Activated B cell treated with CpG ODN at 0.5 μM for 24 hours (primary cell): ENCODE measurements at regions not wholly inside any gene's neighbourhood (a gene's known extent, or its start where the extent isn't known, plus 50 kb on each side); places are given as distances from the start of the nearest gene placed in this dataset.

Experiments used
- ATAC-seq: fragments of 200-7000 bp; cut with Tn5 transposase; one replicate; pipeline ENCODE4 v1.10.0; 2021; ENCODE audit warnings: low read depth, mild to moderate bottlenecking, moderate library complexity
- CTCF ChIA-PET: fragments of 350-600 bp; sonication (Branson Sonifier 250); formaldehyde crosslinking; loops from one replicate; lab custom pipeline; 2021; ENCODE audit warnings: antibody characterized with exemption; lab: Charles Lee
- POLR2A ChIA-PET: fragments of 350-600 bp; sonication (Branson Sonifier 250); formaldehyde crosslinking; loops from one replicate; lab custom pipeline; 2021; ENCODE audit warnings: antibody characterized with exemption; lab: Charles Lee
- DNase-seq: peaks from one replicate; pipeline ENCODE4 v3.0.0; 2022
- H3K27ac Mint-ChIP-seq: one replicate; pipeline ENCODE4 v1.8.0; 2020; ENCODE audit warnings: mixed read lengths
- H3K27me3 Mint-ChIP-seq: one replicate; pipeline ENCODE4 v1.8.0; 2021; ENCODE audit warnings: mixed read lengths
- H3K36me3 Mint-ChIP-seq: one replicate; pipeline ENCODE4 v1.8.0; 2021; ENCODE audit warnings: low read depth, mixed read lengths
- H3K4me1 Mint-ChIP-seq: one replicate; pipeline ENCODE4 v1.8.0; 2021; ENCODE audit warnings: mixed read lengths
- H3K4me3 Mint-ChIP-seq: one replicate; pipeline ENCODE4 v1.8.0; 2020; ENCODE audit warnings: mild to moderate bottlenecking, mixed read lengths
- H3K9me3 Mint-ChIP-seq: one replicate; pipeline ENCODE4 v1.8.0; 2020; ENCODE audit warnings: mixed read lengths
- CTCF ChIP-seq: fragments of 200-600 bp; IDR thresholded peaks from one replicate; pipeline ENCODE4 v1.8.0; 2022; ENCODE audit warnings: antibody characterized with exemption, mild to moderate bottlenecking
- intact Hi-C: fragments of 100-400 bp; cut with micrococcal nuclease; formaldehyde crosslinking; loops from one replicate; pipeline ENCODE4 v1.15.1; 2024

DNA sequence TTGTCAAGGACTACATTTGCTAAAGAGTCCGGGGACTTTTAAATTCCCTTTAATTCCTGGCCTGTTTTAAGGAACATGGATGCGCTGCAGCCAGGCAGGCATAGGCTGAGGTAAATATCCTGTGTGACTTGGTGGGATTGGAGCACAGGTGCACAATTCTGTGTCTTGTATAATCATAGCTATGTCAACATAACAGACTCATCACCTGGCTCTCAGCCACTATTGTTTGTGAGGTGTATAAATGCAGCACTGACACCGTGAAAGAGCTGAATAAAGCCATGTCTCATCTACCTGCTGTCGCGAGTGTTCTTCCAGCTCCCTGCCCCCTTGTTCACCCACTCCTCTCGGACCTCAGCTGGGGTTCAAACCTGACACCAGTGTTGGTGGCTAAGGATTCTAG, 109.7 kb downstream of the MFSD1 start:
- intact Hi-C loops = no loop called here

GRCh38 chr3:158912188-158912587, 110.3 kb downstream of the MFSD1 start:
- intact Hi-C loops = no loop called here
- H3K9me3 Mint-ChIP-seq = no peaks in the 10 kb centered on the region
- no peaks in the 10 kb centered on the region for H3K4me1 Mint-ChIP-seq

More for the DNA sequence above, 109.7 kb downstream of the MFSD1 start:
- Mint-ChIP-seq H3K27me3 (peaks cover 4% of the 10 kb centered on the region), H3K4me3 (no peak overlapping the region), H3K9me3 (no peaks in the 10 kb centered on the region), H3K4me1 (no peaks in the 10 kb centered on the region), H3K36me3 (no peaks in the 10 kb centered on the region), H3K27ac (no peak overlapping the region)
- no peak for DNase-seq
- ATAC-seq = no peak
- ChIA-PET POLR2A (no interaction called here), CTCF (no interaction called here)
- TF ChIP-seq CTCF = no peak

GRCh38 chr3:158912621-158913020, 110.8 kb downstream of the MFSD1 start:
- DNase-seq = no peak
- ChIA-PET CTCF (interaction anchor here (1.8 kb wide), 1 partner anchor 11 kb away, joined by 3 read pairs; no protein-coding TSS in a partner anchor), POLR2A (no interaction called here)
- Mint-ChIP-seq H3K27me3 (peaks cover 2% of the 10 kb centered on the region), H3K4me3 (no peak overlapping the region), H3K4me1 (no peaks in the 10 kb centered on the region), H3K36me3 (no peaks in the 10 kb centered on the region), H3K27ac (no peak overlapping the region), H3K9me3 (no peaks in the 10 kb centered on the region)
- TF ChIP-seq CTCF = no peak
- ATAC-seq = no peak
- intact Hi-C loops = no loop called here

More at GRCh38 chr3:158912188-158912587, 110.3 kb downstream of the MFSD1 start:
- Mint-ChIP-seq H3K36me3 (no peaks in the 10 kb centered on the region), H3K4me3 (no peak overlapping the region), H3K27me3 (peaks cover 2% of the 10 kb centered on the region), H3K27ac (no peak overlapping the region)
- ATAC-seq = no peak
- POLR2A ChIA-PET = no interaction called here
- CTCF ChIA-PET = no interaction called here
- DNase-seq = no peak
- no peak for TF ChIP-seq CTCF

DNA sequence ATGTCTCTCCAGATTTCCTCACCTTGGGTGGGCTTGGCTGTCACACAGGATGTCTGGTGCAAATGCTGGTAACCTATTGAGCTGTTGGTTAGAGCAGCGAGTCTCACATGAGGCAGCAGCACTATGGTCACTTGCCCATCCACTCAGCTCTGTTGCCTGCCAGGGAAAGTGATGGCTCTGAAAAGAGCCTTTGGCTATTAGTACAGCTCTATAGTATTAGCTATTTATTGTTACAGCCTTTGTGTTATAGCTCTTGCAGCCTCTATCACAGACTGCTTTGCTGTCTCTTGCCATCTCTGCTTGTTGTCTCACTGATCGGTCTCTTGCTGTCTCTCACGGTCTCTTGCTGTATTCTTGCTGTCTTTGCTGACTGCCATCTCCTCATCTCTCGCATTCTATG, 114.3 kb downstream of the MFSD1 start:
- no peak for DNase-seq
- intact Hi-C loops = no loop called here
- H3K27me3 Mint-ChIP-seq = no peaks in the 10 kb centered on the region
- H3K4me3 Mint-ChIP-seq = no peak overlapping the region
- ATAC-seq = no peak
- no peaks in the 10 kb centered on the region for H3K36me3 Mint-ChIP-seq
- TF ChIP-seq CTCF = no peak
- ChIA-PET CTCF (interaction anchor here (0.8 kb wide), 1 partner anchor 344 kb away, joined by 4 read pairs; no protein-coding TSS in a partner anchor), POLR2A (no interaction called here)
- no peaks in the 10 kb centered on the region for H3K4me1 Mint-ChIP-seq
- no peak overlapping the region for H3K27ac Mint-ChIP-seq
- no peaks in the 10 kb centered on the region for H3K9me3 Mint-ChIP-seq

DNA sequence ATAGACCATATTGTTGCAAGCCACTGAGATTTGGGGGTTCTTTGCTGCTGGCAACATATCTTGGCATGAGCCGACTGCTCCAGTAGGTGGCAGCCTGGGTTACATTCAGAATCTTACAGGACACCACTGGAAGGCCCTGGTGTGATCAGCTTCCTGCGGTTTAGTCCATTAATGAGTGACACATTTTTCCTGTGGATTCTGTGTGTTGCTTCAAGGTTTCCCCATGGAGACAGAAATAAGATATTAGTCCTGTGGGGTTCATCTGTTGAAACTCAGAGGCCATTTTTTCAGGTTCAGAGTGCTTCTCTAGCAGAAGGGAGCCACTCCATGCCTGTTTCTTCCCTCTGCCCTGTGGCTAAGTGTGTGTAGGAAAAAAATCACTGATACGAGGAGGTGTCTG, 116.2 kb downstream of the MFSD1 start:
- DNase-seq (no peak), ATAC-seq (no peak)
- Mint-ChIP-seq H3K4me1 (no peaks in the 10 kb centered on the region), H3K27ac (no peak overlapping the region), H3K36me3 (no peaks in the 10 kb centered on the region), H3K9me3 (no peaks in the 10 kb centered on the region), H3K27me3 (no peaks in the 10 kb centered on the region), H3K4me3 (no peak overlapping the region)
- intact Hi-C loops = loop anchor here (1.0 kb wide), 1 partner anchor 342 kb away; no protein-coding TSS in a partner anchor
- CTCF ChIA-PET = interaction anchor here (1.0 kb wide), 1 partner anchor 340 kb away, joined by 3 read pairs; no protein-coding TSS in a partner anchor
- TF ChIP-seq CTCF = no peak
- POLR2A ChIA-PET = no interaction called here
